Immature natural killer cell (primary cell): ENCODE measurements at regions not wholly inside any gene's neighbourhood (a gene's known extent, or its start where the extent isn't known, plus 50 kb on each side); places are given as distances from the start of the nearest gene placed in this dataset.

Source experiments
- DNase-seq, 3 donors: peaks; one replicate each; pipeline ENCODE4 v3.0.0; 2022; ENCODE audit warnings: mixed read lengths in 1 of 3
- H3K27ac Mint-ChIP-seq, 6 donors: one replicate each; pipeline ENCODE4 v1.8.0; 2020; ENCODE audit warnings: mixed read lengths in 6 of 6, mild to moderate bottlenecking in 5 of 6, inconsistent platforms in 4 of 6, moderate library complexity in 3 of 6
- H3K27me3 Mint-ChIP-seq, 3 donors: one replicate each; pipeline ENCODE4 v1.8.0; 2020 to 2021; ENCODE audit warnings: low read depth in 3 of 3, mild to moderate bottlenecking in 3 of 3, mixed read lengths in 3 of 3, moderate library complexity in 3 of 3, inconsistent platforms in 1 of 3
- H3K36me3 Mint-ChIP-seq, 3 donors: one replicate each; pipeline ENCODE4 v1.8.0; 2020; ENCODE audit warnings: mixed read lengths in 3 of 3, inconsistent platforms in 2 of 3, mild to moderate bottlenecking in 2 of 3
- H3K4me1 Mint-ChIP-seq, 2 donors: one replicate each; pipeline ENCODE4 v1.8.0; 2020; ENCODE audit warnings: inconsistent platforms in 2 of 2, mild to moderate bottlenecking in 2 of 2, mixed read lengths in 2 of 2, moderate library complexity in 1 of 2
- H3K4me3 Mint-ChIP-seq, 5 donors: one replicate each; pipeline ENCODE4 v1.8.0; 2020; ENCODE audit warnings: mild to moderate bottlenecking in 5 of 5, mixed read lengths in 5 of 5, inconsistent platforms in 3 of 5, moderate library complexity in 3 of 5
- H3K9me3 Mint-ChIP-seq, 6 donors: one replicate each; pipeline ENCODE4 v1.8.0; 2020; ENCODE audit warnings: mild to moderate bottlenecking in 6 of 6, mixed read lengths in 6 of 6, inconsistent platforms in 4 of 6, moderate library complexity in 3 of 6

DNA sequence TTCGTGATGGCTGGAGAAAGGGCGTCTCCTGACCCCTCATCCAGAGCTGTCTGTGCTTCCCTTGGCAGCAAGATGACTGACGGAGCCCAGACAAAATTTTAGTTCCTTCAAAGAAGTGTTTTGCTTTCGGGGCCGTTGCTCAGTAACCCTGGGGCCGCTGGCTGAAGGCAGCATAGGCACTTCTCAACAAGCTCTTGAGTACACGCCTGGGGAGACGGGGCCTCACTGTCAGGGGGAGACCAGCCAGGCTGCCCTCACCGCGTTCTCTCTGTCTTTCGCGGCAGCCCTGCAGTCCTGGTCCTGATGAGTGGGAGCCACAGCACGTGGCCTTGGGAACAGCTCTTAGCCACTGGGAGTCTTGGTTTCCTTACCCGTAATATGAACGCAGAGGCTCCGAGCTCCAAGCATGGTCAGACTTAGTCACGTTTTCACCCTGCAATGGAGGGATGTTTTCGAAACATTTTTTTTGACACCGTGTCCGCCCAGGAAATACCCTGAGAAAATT, 86.0 kb downstream of the IRF8 start:
- H3K4me3 Mint-ChIP-seq, result peak overlapping the region; percentile 56 to 79 (median 77)
- no peaks in the 10 kb centered on the region for H3K9me3 Mint-ChIP-seq
- H3K36me3 Mint-ChIP-seq, result no peaks in the 10 kb centered on the region
- peak; percentile 27 to 35 (median 30) for DNase-seq
- H3K27ac Mint-ChIP-seq, result peak overlapping the region; percentile 64 to 92 (median 88)
- peaks cover 0 to 13% (median 3%) of the 10 kb centered on the region in 3 donors for H3K27me3 Mint-ChIP-seq
- peaks cover 56 to 62% of the 10 kb centered on the region in 2 donors for H3K4me1 Mint-ChIP-seq

DNA sequence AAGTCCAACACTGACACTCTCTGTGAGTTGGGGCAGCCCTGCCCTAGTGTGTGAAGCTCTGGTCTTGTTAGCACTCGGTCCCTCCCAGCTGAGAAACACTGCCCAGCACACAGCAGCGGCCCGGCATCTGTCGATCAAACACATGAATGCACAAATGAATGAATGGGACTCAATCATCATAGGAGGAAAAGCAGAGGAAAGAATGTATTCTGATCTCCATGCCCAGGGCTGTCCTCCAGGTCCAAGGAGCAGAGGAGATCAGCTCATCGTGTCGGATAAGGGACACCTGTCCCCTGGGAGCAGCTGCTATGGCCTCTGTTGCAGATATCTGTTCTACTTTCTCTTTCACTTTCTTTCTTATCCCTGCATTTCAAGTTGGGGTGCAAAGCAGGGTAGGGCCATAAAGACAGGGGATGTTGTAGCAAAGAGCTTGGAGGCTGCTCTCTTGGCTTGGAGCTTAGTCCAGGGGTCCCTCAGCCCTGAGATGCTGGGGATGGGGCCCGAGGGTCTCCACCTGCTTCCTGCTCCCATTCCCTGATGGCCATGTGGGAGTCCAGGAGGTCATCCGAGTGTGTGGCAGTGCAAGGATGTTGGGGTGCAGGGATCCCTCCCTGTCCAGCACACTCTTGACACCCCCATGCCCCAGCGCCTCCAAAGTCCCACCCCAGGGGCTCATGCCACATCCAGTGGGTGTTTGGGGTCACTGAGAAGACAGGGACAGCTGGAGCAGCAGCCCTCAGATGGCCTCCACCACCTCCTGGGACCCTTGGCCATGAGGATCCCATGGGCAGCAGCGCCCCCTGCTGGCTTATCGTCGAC, 88.2 kb downstream of the IRF8 start:
- Mint-ChIP-seq H3K4me1 (peaks cover 60% of the 10 kb centered on the region in 2 donors), H3K27me3 (peaks cover 0 to 15% (median 3%) of the 10 kb centered on the region in 3 donors), H3K27ac (peak overlapping the region; percentile 42 to 92 (median 87)), H3K4me3 (peak overlapping the region; percentile 29 to 83 (median 79)), H3K9me3 (no peaks in the 10 kb centered on the region), H3K36me3 (no peaks in the 10 kb centered on the region)
- DNase-seq, result peak; percentile 25 to 34 (median 31)

DNA sequence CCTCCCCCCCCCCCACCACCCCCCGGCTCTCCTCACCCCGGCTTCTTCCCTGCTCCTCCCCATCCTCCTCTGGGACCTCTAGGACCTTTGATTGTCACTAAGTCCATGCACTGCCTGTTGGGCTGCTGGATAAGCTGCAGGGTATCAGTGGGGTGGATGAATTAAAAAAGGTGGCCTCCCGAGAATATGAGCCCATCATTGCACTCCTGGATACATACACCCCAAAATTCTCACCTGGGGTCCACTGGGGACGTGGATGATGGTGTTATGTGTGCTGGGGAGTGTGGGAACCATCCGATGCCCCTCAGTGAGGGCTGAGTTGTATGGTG, 88.8 kb downstream of the IRF8 start:
- DNase-seq, result no peak
- Mint-ChIP-seq H3K4me3 (no peak overlapping the region), H3K36me3 (no peaks in the 10 kb centered on the region), H3K27ac (peak overlapping the region in 1 of 6 donors; percentile 15), H3K9me3 (no peaks in the 10 kb centered on the region), H3K4me1 (peaks cover 61 to 65% of the 10 kb centered on the region in 2 donors), H3K27me3 (peaks cover 0 to 16% (median 3%) of the 10 kb centered on the region in 3 donors)

DNA sequence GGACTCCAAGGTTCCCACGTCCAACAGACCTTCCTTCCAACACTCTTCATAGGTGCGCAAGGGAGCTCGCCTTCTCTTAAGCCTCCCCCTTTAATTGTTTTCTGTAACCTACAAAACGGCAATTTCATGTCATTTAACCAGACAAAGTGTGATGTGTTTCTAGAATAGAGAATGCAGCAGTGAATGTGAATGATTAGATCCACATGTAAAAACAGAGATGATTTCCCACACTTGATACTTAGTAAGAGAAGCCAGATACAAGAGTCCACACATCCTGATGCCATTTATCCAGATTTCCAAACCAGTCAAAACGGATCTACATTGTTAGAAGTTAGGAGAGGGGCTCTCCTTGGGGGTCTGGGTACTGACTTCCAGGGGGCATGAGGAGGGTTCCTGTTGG, 89.3 kb downstream of the IRF8 start:
- Mint-ChIP-seq H3K36me3 (no peaks in the 10 kb centered on the region), H3K9me3 (no peaks in the 10 kb centered on the region), H3K4me1 (peaks cover 59 to 64% of the 10 kb centered on the region in 2 donors), H3K4me3 (no peak overlapping the region), H3K27me3 (peaks cover 0 to 18% (median 2%) of the 10 kb centered on the region in 3 donors), H3K27ac (peak overlapping the region in 4 of 6 donors; percentile 10 to 71 (median 24))
- no peak for DNase-seq

GRCh38 chr16:85988723-85989313, 89.9 kb downstream of the IRF8 start:
- Mint-ChIP-seq H3K4me3 (no peak overlapping the region), H3K9me3 (no peaks in the 10 kb centered on the region), H3K27me3 (peaks cover 0 to 18% (median 2%) of the 10 kb centered on the region in 3 donors), H3K4me1 (peaks cover 54 to 60% of the 10 kb centered on the region in 2 donors), H3K36me3 (no peaks in the 10 kb centered on the region), H3K27ac (peak overlapping the region in 2 of 6 donors; percentile 15 to 84)
- DNase-seq, result no peak

- Mint-ChIP-seq H3K36me3 (no peaks in the 10 kb centered on the region), H3K4me1 (peaks cover 49 to 54% of the 10 kb centered on the region in 2 donors), H3K27ac (peak overlapping the region in 1 of 6 donors; percentile 84), H3K4me3 (no peak overlapping the region), H3K27me3 (peaks cover 2 to 18% (median 2%) of the 10 kb centered on the region in 3 donors), H3K9me3 (no peaks in the 10 kb centered on the region)
- DNase-seq, result no peak
These were observed 90.4 kb downstream of the IRF8 start for GRCh38 chr16:85989376-85989775.

GRCh38 chr16:85989863-85990643, 91.1 kb downstream of the IRF8 start:
- H3K4me1 Mint-ChIP-seq, result peaks cover 43 to 50% of the 10 kb centered on the region in 2 donors
- no peaks in the 10 kb centered on the region for H3K9me3 Mint-ChIP-seq
- peak overlapping the region in 2 of 6 donors; percentile 8 to 15 for H3K27ac Mint-ChIP-seq
- no peak overlapping the region for H3K4me3 Mint-ChIP-seq
- no peaks in the 10 kb centered on the region for H3K36me3 Mint-ChIP-seq
- H3K27me3 Mint-ChIP-seq, result peaks cover 2 to 18% (median 4%) of the 10 kb centered on the region in 3 donors
- no peak for DNase-seq

- DNase-seq, result no peak
- H3K27me3 Mint-ChIP-seq, result peaks cover 2 to 17% (median 4%) of the 10 kb centered on the region in 3 donors
- peaks cover 40 to 50% of the 10 kb centered on the region in 2 donors for H3K4me1 Mint-ChIP-seq
These were observed 91.9 kb downstream of the IRF8 start for GRCh38 chr16:85990861-85991301.

DNA sequence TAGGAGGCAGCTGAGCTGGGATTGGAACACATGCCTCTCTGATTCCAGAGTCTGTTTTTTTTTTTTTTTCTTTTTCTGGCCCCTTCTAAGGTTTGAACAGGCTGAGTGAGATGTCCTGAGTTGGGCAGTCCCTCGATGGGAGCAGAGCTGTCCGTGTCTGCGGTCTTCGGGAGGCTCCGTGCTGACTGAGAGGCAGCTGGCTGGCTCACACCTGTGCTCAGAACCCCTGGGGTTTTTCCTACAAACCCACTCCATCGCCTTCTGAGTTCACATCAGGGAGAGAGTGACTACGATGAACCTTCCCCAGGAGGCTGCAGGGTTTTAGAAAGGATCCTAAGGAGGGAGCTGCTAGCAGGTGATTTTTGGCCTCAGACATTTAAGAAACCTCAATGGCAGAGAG, 92.5 kb downstream of the IRF8 start:
- no peak for DNase-seq
- Mint-ChIP-seq H3K4me1 (peaks cover 39 to 49% of the 10 kb centered on the region in 2 donors), H3K4me3 (no peak overlapping the region), H3K27ac (no peak overlapping the region), H3K36me3 (no peaks in the 10 kb centered on the region), H3K27me3 (peaks cover 2 to 14% (median 4%) of the 10 kb centered on the region in 3 donors), H3K9me3 (no peaks in the 10 kb centered on the region)

More at GRCh38 chr16:85990861-85991301, 91.9 kb downstream of the IRF8 start:
- H3K36me3 Mint-ChIP-seq, result no peaks in the 10 kb centered on the region
- H3K4me3 Mint-ChIP-seq, result no peak overlapping the region
- no peak overlapping the region for H3K27ac Mint-ChIP-seq
- H3K9me3 Mint-ChIP-seq, result no peaks in the 10 kb centered on the region

GRCh38 chr16:85991856-85992255, 92.9 kb downstream of the IRF8 start:
- Mint-ChIP-seq H3K27ac (no peak overlapping the region), H3K9me3 (no peaks in the 10 kb centered on the region), H3K36me3 (no peaks in the 10 kb centered on the region), H3K4me3 (no peak overlapping the region), H3K4me1 (peaks cover 34 to 45% of the 10 kb centered on the region in 2 donors), H3K27me3 (peaks cover 2 to 12% (median 4%) of the 10 kb centered on the region in 3 donors)
- no peak for DNase-seq

GRCh38 chr16:85992359-85992758, 93.4 kb downstream of the IRF8 start:
- H3K27ac Mint-ChIP-seq, result peak overlapping the region in 1 of 6 donors; percentile 6
- peak overlapping the region in 1 of 5 donors; percentile 28 for H3K4me3 Mint-ChIP-seq
- no peak for DNase-seq
- peaks cover 2 to 11% (median 4%) of the 10 kb centered on the region in 3 donors for H3K27me3 Mint-ChIP-seq
- H3K4me1 Mint-ChIP-seq, result peaks cover 29 to 40% of the 10 kb centered on the region in 2 donors
- H3K36me3 Mint-ChIP-seq, result no peaks in the 10 kb centered on the region
- H3K9me3 Mint-ChIP-seq, result no peaks in the 10 kb centered on the region

DNA sequence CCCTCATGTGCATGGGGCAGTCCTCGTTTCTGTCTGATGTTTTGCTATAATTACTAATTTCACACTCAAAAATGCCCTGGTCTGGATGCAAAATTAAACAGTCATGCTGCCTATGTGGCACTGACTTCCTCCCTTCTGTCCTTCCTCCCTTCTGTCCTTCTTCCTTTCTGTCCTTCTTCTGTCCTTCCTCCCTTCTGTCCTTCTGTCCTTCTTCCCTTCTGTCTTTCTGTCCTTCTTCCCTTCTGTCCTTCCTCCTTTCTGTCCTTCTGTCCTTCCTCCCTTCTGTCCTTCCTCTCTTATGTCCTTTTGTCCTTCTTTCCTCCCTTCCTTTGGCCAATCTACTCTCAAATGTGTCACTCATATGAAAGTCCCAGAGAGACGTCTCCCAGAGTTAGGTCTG, 93.8 kb downstream of the IRF8 start:
- Mint-ChIP-seq H3K9me3 (no peaks in the 10 kb centered on the region), H3K36me3 (no peaks in the 10 kb centered on the region), H3K27ac (peak overlapping the region in 3 of 6 donors; percentile 6 to 88 (median 13)), H3K4me3 (peak overlapping the region in 2 of 5 donors; percentile 16 to 28), H3K4me1 (peaks cover 28 to 39% of the 10 kb centered on the region in 2 donors), H3K27me3 (peaks cover 2 to 11% (median 4%) of the 10 kb centered on the region in 3 donors)
- no peak for DNase-seq
